GM18499 (cell line): ENCODE measurements at regions not wholly inside any gene's neighbourhood (a gene's known extent, or its start where the extent isn't known, plus 50 kb on each side); places are given as distances from the start of the nearest gene placed in this dataset.

Experiments used
- ATAC-seq: cut with Tn5 transposase; IDR thresholded peaks from one replicate; pipeline ENCODE4 v1.9.1; 2021; ENCODE audit warnings: moderate number of reproducible peaks; ENCODE audit not compliant: insufficient read depth, unreplicated experiment

- ATAC-seq: no peak
These were observed 703.5 kb upstream of the WWC1 start for GRCh38 chr5:167587772-167588437.

GRCh38 chr5:167592114-167592513, 699.3 kb upstream of the WWC1 start:
- ATAC-seq: no peak

GRCh38 chr5:167593329-167594060, 698.0 kb upstream of the WWC1 start:
- ATAC-seq: no peak

- no peak for ATAC-seq
These were observed 697.4 kb upstream of the WWC1 start for GRCh38 chr5:167594061-167594435.

- ATAC-seq: no peak
These were observed 696.7 kb upstream of the WWC1 start for GRCh38 chr5:167594750-167595149.

- no peak for ATAC-seq
These were observed 696.2 kb upstream of the WWC1 start for GRCh38 chr5:167595196-167595595.

- no peak for ATAC-seq
These were observed 693.3 kb upstream of the WWC1 start for GRCh38 chr5:167598166-167598565.

GRCh38 chr5:167602067-167602466, 689.4 kb upstream of the WWC1 start:
- no peak for ATAC-seq

- no peak for ATAC-seq
These were observed 688.3 kb upstream of the WWC1 start for GRCh38 chr5:167603135-167603534.

- ATAC-seq: no peak
These were observed 682.8 kb upstream of the WWC1 start for GRCh38 chr5:167608390-167609272.

GRCh38 chr5:167614294-167615021, 677.0 kb upstream of the WWC1 start:
- ATAC-seq: no peak

- no peak for ATAC-seq
These were observed 675.2 kb upstream of the WWC1 start for GRCh38 chr5:167616043-167616890.

- no peak for ATAC-seq
These were observed 668.1 kb upstream of the WWC1 start for GRCh38 chr5:167623354-167623753.

GRCh38 chr5:167624053-167624452, 667.4 kb upstream of the WWC1 start:
- ATAC-seq: no peak

GRCh38 chr5:167626341-167627123, 664.9 kb upstream of the WWC1 start:
- ATAC-seq: no peak

GRCh38 chr5:167629634-167630033, 661.8 kb upstream of the WWC1 start:
- ATAC-seq: no peak

GRCh38 chr5:167631191-167631590, 660.3 kb upstream of the WWC1 start:
- ATAC-seq: no peak

GRCh38 chr5:167633114-167633513, 658.3 kb upstream of the WWC1 start:
- ATAC-seq: no peak

GRCh38 chr5:167633931-167634341, 657.5 kb upstream of the WWC1 start:
- ATAC-seq: no peak
